Fibroblast of skin of right quadriceps (primary cell): ENCODE measurements at regions not wholly inside any gene's neighbourhood (a gene's known extent, or its start where the extent isn't known, plus 50 kb on each side); places are given as distances from the start of the nearest gene placed in this dataset.

Experiments
- DNase-seq: peaks from one replicate; pipeline ENCODE4 v3.0.0-alpha.2; 2013

DNA sequence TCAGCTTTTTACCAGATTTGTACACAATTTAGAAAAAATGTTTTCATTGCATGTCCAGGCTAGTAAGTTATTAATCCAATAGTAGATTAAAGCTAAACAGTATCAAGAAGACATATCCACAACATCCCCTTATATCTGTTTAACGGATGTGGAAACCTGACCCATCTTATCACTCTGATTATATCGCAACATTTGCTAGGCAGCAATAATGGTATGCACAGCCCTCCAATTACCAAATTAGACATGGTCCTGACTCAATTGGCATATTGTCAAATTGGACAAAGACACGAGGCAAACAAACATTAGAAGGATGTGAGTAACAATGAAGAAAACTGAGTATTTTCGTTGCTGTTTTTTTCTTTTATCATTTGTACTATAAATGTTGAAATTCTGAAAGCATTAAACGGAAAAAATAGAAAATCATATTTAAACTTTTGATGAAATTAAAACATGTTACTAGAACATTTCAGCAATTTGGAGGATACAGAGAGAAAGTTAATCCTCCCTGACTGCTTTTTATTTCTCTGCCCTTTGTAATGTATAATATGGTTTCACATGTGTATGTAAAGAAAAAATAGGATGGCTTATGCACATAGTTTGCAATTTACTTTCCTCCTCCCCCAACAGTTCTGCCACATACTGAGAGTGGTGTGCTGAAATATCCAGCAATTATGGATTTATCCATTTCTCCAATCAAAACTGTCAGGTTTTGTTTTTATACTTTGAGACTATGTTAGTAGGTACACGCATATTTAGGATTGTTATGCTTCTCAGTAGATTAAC is 633.7 kb downstream of the ZIC1 start:
- peak; percentile 38 for DNase-seq

DNA sequence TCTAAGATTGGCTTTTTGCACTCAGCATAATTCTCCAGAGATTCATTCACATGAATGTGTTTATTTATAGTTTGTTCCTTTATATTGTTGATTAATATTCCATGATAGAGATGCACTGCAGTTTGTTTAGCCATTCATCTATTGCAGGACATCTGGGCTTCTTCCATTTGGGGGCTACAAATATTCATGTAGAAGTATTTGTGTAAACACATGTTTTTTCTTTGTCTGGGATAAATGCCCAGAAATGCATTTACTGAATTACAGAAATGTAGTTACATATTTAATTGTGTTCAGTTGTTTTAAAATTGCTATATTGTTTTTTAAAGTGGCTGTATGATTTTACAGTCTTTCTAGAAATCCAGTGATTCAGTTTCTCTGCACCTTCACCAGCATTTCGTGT is 635.0 kb downstream of the ZIC1 start:
- DNase-seq: no peak

DNA sequence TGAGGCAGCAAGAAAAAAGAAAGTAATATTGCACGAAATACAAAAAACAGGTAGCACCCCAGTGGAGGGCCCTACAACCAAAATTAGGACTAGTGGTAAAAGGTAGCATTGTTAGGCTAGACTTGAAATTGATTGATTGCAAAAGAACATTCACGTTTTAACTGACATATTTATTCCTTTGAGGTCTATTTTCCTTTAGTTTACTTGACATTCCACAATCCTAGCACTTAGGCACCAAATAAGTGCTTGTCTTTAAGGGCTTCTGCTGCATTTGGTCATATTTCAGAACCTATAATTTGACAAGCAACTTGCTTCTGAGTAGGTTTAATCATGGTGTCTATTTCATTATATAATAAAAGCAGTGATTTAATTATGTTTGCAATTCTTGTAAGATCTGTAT is 642.7 kb upstream of the AGTR1 start:
- no peak for DNase-seq

DNA sequence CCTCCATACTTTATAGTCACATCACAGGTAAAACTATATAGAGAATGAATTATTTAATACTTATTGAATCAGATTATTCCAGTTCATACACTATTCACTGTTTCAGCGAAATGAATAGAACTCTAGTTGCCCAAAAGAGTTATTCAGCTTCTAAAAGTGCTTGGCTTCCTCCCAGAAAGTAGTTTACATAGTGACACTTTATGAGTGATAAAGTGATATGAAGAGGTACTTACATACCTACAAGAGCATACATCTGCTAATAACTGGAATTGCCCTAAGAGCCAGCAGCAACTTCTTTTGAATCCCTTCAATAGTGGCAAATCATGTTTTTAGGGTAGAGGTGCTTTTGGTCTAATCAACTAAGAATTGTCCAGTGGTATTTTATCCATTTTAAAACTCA is 635.1 kb upstream of the AGTR1 start:
- DNase-seq: no peak

DNA sequence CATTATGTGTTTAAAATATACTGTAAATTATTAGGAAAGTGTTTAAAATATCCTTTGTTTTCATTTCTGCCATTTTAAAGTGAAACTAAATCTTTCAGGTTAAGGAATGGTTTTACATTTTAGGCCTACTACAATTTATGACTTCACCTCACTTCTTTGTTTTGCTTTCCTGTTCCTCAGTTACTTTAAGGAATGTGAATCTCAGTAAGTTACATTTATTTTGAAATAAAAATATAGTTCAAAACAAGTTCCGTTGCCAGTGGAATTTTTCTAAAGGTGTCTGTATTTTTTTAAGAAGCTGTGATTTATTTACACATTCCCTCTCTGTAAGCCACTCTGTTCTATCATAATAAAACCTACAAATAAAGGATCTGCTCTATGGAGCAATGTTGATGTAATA is 630.9 kb upstream of the AGTR1 start:
- no peak for DNase-seq

DNA sequence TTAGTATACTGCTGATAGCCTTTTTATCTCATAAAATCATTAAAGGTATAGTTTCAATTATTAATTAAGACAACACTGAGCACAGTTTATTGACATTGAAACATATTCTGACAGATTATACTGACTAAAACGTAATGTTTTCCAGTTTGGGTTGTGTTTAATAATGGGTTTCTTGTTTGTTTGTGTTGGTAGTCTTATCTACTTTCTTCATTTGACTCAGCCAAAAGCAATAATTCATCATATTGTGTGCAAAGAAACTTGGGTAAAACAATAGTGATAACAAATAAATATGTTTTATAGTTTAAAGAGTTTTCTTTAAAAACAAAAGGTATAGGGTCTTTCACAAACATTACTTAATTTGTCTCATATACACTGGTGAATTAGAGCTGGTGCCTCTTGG is 629.2 kb upstream of the AGTR1 start:
- DNase-seq: no peak

DNA sequence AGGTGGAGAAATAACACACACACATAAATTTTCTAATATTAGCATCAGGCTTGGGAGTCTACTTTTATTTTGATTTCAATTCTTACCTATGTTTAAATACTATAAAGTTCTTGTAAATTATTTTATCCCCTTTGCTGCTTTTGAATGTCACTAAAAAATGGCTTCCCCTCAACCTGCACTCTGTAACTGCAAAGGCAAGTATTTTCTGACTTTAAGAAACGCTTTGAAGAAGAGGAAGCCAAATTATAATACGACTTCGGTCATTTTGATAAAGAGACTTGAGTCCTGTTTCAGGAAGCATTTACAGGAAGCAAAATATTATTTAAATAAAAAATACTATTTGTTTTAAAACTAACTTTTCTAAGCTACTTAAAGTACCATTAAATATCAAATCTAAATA is 627.7 kb upstream of the AGTR1 start:
- no peak for DNase-seq

DNA sequence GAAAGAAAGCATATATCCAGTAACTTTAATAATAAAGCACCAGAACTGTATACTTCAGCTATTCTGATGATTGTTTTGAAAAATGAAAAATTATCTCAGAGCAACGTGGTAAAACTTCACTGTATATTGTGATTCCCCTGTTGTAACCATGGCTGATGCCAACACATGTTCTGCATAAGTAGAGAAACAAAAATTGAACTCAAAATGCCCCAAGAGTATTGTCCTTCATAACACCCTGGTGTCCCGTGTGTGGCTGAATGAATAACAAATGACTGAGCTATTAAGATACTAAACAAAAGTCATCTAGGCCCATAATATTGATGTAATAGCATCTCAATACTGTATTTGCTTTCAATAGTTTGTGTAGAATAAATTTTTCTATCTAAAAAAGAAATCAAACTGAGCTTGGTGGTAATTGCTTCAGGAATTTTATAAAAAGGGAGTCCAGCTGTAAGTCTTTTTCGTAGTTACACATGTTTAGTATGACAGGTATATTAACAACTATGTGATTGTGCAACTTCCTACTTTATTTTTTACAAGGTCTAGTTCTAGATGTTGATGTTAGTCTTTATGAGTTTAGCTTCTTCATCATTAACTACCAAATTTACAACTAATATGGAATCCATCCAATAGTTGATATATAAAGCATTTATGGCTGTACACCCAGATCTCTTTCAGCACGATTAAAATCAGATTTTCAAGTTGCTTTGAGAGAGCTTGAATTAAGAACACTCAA is 623.8 kb upstream of the AGTR1 start:
- no peak for DNase-seq

DNA sequence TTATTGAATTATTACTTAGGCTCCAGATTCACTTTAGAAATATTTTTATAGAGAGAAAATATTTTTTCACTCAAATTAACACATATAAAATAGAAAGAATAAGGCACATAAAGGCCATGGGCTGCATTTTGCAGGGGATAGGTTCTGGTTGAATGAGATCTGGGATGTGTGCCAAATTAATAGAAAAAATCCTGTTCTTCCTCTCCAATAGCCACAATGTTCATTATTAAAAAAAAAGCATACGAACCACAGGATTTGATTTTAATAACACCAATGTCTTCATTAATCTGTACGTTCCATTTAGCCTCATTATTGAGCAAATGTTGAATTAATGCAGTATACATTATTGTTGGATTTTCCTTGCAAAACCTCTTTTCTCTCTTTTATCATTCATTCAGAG is 622.8 kb upstream of the AGTR1 start:
- no peak for DNase-seq

DNA sequence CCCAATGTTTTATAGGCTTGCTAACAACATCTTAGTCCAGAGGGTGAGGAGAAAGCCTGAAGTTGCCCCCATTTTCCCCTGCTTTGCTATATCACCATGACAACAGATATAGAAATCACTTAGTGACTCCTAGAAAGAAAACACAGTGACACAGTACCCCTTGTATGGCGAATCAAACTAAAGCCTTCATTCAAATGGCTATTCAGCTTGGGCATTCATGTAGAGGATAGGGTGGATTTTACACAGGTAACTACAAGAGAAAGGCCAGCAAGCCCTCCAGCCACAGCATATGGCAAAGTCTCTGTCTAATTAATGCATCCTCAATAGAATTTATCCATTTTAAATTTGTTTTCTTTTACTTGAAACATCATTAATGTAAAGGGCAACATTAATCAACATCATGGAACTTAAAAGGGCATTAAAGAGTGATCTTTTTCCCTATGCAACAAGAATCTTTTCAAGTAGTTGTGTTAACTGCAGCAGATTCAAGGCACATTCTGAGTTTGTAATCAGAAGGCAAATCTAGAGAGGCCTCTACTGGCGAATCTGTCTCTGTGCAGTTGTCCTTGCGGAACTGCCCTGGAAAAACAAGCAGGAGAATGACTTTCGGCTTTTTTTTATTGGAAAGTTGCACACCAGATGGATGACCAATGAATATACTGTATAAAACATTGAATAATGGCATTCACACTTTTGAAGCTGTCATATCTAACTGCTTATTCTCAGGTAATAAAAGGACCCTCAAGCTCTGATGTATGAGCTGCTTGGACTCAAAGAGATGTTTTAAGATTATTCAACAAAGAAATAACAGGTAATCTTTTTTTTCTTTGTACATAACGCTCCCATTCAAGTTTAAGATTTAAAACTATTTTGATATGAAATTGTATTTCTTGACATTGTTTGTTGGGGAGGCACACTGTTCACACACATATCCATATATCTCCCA is 621.7 kb upstream of the AGTR1 start:
- peak; percentile 65 for DNase-seq

DNA sequence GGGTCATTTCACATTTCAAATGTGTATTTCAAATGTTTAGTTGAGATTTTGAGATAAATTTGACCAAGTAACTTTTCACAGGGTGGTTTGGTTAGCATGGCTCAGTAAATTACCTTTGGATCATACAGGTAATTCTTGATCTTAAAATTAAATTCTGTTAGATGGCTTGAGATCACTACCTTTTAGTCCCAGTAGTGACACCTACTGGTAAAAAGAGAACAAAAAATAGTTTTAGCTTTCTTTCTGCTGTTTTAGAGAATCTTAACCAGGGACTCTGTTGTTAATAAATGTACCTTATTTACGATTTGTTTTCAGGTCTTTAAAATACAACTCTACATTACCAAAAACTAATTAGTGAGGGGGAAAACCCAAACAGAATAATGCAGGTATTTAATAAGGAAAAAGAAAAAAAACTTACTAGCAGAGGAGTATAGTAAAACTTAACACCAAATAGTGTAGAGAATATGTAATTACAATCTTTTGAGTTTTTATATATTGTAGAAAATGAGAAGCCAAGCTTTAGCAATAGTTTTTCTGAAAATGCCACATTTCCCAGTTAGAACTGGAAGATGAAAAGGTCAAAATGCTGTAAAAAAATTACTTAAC is 620.3 kb upstream of the AGTR1 start:
- DNase-seq: peak; percentile 21

DNA sequence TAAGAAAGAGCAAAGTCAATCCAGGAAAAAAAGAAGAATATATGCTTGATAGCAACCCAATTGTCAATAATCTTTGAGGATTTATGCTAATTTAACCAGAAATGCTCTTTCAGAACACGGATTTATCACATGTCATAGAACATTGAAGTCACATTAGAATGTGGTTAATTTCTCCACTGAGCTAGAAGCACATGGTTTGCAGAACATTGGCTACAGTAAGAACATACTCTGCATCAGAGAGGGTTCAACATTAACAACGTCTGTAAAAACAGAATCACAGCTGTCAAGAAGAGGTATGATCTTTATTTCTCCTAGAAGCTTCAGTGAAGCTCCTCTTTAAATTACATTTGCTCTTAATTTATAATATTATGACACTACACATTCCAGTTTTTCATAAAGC is 619.7 kb upstream of the AGTR1 start:
- DNase-seq: no peak

DNA sequence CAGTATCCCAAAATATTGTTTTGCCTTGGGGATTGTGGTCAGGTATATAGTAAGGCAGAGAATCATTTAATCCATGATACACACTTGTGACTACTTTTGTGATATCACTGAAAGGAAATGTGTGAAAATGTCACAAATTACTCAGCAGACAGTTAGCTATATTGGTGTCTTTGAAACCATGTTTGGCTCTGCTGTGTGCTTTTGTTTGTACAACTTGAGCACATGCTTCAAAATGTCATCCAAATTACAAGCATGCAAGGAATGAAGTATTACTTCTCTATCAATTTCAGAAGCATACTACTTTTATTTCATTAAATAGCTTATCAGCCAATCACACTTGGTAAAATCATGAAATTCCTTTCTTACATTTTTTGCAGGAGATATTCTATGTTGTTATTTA is 619.0 kb upstream of the AGTR1 start:
- no peak for DNase-seq

DNA sequence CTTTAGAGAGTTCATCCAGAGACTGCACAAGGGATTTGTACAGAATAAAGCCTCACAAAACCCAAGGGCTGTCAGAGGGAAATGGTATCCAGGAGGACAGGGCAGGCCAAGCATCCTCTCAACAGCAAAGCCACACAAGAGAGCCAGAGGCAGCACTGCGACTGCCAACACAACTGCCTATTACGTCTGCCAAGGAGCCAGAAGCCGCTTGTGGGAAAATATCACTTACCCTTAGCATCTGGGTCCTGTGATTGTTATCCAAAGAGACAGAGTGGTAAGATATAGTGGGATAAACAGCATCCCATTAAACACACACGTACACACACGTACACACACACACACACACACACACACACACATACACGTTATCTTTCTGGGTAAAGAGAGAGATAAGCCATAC is 618.3 kb upstream of the AGTR1 start:
- DNase-seq: no peak

DNA sequence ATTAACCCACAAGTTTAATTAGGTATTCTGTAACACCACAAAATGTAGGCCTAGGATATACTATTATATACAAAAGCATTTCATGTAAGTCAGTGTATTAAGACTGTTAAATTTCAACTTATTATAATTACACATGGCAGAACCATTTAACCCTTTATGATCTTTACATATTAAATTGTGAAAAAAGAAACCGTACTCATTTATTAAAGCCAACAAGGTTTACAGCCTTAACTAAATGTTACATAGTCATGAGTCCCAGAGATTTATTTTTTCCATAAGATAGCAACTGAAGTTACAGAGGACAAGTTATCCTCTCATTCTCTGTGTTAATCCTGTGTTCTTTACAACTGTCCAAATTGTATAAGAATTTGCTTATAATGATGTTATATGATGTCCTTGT is 615.8 kb upstream of the AGTR1 start:
- DNase-seq: no peak

DNA sequence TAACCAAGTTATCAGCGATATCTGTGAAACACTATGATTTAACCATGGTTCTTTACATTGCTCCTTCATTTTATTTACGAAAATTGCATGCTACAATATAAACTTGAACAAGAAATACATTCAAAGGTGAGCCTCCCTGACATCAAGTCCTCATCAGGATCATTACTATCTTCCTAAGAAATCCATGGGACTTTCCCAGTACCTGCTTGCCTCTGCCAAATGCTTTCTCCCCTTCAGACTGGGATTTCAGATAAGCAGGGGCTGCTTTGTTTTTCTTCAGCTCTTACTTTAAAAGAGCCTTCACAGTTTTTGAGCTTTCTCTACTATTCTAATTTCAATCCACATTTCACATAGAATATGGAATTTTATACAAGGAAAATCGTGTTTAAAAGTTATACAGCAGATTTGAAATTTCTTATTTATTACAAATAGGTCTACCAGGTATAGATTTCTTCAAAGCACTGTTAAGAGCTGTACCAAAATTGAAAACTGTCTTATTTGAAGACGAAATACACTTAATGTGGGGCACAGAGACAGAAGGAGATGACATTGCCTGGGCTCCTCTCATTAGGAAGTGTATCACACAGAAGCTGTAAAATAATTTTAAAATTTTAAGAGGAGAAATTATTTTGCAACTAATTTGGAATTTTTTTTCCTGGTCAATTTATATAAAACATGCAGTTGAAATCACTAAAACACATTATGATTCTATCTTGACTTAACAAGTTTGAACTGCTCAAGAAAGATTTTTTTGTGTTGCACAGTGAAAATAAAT is 615.0 kb upstream of the AGTR1 start:
- DNase-seq: no peak

DNA sequence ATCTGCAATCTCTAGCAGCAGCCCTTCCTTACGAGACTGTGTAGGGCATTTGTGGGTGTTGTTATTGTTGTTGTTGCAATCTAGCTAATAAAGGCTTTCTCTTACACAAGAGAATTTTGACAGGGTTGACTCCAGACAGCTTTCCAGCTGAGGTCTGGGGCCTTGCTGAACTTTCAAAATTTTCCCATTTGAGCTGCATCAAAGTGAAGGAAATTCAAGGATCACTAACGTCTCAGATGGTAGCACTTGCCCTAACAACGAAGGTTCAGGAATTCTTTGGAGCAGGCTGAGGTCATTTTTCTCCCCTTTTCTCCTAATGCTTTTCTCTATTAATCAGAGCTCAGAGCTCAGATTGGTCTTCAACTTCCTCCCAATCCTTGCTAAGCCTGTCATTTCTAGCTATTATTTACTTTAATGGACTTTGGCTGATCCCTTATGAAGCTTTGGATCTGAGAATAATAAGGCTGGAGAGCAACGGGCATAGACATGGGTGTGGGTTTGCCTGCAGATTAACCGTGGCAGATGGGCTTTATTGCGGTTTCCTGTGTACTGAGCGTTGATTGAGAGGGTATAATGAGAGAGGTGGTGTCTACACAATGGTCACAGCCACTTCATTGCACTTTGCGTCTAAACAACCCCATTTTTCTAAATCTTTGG is 614.0 kb upstream of the AGTR1 start:
- DNase-seq: no peak

DNA sequence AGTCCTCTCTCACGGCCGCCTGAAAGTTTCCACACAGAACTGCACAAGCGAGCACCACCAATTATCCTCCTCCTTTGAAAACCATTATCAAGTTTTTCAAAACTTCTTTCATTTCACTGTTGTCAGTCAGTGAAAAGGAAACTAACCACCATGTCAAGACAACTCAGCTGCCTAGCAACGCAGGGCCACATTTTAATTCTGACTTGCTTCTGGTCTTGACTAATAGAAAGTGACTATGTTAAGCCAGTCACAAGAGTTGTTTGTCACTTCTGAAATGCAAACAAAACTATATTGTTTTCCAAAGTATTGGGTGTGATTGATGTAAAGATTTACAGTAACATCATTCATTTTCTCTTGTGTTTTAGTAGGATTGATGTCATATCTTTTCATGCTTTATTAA is 612.8 kb upstream of the AGTR1 start:
- no peak for DNase-seq

DNA sequence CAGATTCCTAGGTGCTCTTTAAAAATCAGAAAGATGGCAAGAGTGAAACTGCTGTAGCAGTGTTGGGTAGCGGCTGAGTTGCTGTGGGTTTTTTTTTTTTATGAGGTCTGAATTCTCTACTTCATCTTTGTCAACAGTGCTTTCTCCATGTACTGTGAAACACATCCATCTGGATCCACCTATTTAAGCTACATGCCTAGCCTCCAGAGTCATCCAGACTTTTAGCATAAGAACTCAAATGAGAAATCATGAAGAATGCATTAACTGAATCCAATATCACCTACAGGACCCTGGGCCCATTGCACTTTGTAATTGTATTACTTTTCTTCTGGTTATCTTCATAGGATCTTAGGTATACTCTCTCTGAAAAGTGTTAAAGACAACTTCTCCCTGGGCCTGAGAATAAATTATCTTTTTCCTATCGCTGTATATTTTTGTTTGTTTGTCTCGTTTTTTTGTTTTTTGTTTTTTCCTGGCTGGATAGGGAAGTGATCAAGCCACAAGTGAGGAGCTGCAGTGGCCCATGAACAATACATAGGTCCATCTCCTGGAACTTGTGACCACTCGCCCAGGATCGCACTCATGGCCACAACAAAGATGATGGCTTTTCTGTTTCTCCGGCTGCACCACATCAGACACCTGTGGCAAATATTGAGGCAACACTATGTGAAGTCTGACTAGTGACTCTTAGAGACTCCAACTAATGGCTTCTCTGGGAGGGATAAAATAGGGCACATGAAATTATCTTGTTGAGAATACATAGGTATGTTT is 609.9 kb upstream of the AGTR1 start:
- no peak for DNase-seq

DNA sequence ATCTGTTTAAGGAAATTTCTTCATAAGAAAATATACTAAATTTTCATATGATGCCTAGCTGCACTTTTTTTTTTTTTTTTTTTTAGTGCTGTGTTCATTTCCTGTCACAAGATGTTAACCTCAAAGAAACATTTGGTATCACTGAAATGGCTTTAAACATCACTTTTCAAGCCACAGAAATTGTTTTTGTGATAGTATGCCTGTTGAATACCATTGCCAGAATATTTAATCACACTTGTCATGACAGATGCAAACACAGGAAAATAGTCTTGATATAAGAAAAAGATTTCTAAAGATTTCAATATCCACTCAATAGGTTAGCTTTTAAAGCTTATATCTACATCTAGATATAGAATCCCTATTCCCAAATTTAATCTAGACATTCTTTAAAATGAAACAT is 608.5 kb upstream of the AGTR1 start:
- no peak for DNase-seq

DNA sequence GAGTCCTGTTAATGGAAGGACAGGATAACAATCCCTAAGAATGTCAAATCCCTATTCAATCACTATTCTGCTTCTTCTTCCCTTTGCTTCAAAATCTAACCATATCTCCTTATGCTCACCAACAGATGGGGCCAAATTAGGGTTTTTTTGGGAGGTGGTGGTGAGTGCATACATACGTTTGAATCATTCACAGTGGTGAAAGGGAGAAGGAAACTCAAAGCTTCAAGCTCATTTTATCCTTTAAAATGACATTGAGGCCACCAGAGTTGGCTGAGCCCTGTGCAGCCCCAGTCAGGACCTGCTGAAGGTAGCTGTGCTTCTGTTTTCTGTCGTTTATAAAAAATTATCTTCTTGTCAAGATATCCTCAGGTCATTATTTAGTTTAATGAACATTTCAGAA is 607.5 kb upstream of the AGTR1 start:
- DNase-seq: no peak
